Inferior parietal cortex (tissue), 1 donor: ENCODE measurements at regions not wholly inside any gene's neighbourhood (a gene's known extent, or its start where the extent isn't known, plus 50 kb on each side); places are given as distances from the start of the nearest gene placed in this dataset.

ENCODE experiments used
- DNase-seq: peaks from one replicate; pipeline ENCODE4 v3.0.0-alpha.2; 2016; ENCODE audit errors: extremely low spot score

DNA sequence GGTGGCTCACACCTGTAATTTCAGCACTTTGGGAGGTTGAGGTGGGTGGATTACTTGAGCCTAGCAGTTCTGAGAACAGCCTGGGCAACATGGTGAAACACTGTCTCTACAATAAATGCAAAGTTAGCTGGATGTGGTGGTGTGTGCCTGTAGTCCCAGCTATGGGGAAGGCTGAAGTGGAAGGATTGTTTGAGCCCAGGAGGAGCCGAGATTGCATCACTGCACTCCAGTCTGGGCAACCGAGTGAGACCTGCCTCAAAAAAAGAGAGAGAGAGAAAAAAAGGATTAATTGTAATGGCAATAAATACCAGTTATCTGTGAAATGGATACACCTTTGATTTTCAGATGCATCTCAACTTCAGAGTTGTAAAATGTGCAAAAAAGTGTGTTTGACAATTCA lies 58.8 kb downstream of the SPRY1 start:
- no peak for DNase-seq

DNA sequence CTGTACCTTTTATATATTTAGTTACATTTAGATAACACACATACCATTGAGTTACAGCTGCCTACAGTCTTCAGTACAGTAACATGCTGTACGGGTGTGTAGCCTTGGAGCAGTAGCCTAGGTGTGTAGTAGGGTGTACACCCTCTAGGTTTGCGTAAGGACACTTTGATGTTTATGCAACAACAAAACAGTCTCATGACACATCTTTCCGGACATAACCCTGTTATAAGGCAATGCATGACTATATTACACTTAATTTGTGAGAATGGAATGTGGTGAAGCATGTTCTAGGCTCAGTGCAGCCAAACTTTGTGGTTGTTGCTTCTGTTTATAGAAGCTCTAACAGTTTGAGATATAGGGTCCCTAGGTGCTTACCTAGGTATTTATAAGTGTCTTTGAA lies 65.4 kb downstream of the SPRY1 start:
- no peak for DNase-seq

DNA sequence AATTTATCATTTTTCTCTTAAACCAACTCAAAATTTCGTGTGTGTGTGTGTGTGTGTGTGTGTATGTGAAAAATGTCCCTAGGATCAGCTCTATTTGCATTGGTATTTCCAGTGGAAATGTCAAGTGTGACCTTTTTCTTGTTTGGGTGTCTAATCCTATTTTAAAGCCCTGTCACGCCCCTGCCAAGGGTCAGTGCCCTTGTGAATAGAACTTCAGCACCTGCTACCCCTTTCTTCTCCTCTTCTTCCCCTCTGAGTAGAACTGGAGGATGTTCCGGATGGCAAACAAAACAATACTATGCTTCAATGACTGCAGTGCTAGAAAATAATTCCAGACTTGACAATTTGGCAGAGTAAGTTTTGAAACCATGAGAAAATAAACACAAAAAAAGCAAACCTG lies 67.3 kb downstream of the SPRY1 start:
- no peak for DNase-seq

DNA sequence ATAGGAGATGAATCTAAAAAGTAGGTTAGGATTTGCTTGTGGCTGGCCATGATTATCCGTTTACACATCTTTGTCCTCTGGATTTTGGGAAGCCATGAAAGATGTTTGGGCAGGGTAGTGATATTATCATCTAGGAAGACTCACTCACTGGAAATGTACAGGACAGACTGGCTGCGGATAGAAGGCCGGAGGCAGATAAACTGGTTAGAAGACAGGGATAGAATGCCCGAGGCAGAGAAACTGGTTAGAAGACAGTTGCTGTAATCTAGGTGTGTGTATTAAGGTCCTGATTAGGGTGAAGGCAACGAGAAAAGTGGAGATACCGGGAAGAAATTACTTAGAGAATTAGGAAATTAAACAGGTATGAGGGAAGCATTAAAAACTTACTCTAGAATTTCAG lies 68.8 kb downstream of the SPRY1 start:
- no peak for DNase-seq

DNA sequence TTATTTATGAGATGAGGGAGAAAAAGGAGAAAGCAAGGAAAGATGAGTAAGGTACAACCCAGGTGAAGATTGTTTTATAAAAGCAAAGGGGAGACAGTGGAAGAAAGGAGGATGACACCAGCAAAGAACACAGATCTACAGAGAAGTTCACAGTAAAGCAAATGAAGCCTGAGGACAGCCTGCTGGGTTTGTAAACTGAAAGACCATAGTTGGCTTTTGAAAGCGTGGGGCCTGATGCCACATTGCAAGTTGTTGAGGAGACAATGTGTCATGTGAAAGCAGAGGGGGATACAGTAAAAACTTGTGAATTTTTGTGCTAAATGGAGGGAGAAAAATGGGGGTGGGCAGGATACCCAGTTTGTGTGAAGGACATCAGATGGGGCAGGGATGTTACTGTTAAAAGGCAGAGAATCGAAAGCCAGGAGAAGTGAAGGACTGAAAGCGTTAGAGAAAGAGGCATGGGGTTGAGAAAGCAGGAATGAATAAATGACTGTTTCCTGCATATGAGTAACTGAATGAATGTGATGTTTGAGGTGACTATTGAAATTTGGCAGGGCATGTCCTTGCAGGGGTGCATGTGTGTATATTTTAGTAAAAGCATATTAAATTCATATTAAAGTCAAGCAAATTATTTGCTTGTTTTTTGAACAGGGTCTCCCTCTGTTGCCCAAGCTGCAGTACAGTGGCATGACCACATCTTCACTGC lies 69.6 kb downstream of the SPRY1 start:
- no peak for DNase-seq

DNA sequence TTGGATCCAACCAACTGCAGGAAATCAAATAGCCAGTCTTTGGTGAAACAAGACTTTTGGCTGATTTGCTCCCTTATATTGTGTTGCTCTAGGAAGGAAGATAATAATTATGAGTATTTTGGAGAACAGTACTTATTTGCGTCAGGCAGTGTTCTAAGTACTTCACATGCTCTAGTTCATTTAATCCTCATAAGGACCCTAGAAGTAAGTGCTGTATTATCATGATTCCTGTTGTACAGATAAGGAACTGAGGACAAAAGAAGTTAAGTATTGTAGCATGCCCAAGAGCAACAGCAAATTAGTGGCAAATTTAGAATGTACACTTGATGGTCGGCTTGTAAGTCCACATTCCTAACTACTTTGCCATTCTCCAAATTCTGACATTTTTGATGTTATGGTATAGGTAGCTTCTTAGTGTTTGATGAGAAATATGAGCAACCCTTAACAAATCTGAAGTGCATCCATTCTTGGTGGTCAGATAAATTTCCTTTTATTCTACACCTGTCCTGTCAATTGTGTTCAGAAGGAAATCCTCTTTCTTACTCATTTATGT lies 72.0 kb downstream of the SPRY1 start:
- DNase-seq = no peak

DNA sequence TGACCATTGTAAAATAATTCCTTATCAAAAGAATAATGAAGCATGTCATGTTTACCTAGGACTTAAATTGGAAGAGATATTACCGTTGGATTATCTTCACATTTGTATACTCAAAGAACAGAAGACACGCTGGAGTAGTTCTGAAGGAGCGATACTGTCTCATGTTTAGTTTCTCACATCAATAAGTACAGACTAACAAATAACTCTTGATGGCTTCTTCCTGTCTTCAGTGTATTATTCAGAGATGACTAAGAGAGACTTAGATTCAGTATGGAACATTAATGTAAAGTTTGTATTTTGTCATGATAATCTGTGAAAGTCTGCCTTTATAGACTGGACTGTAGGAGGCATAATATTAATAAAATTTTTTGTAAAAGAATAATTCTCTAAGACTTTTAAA lies 72.7 kb downstream of the SPRY1 start:
- no peak for DNase-seq

DNA sequence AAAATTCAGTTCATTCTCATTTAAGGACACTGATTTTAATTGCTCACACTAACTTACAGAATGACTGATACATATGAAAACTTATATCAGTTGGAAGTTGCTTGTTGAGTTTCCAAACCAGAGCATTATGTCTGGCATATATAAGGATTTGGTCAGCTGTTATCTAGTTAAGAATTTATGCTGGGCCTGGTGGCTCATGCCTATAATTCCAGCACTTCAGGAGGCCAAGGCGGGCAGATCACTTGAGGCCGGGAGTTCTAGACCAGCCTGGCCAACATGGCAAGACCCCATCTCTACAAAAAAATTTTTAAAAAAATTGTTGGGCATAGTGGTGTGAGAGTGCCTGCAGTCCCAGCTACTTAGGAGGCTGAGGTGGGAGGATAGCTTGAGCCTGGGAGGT lies 73.1 kb downstream of the SPRY1 start:
- DNase-seq = no peak

DNA sequence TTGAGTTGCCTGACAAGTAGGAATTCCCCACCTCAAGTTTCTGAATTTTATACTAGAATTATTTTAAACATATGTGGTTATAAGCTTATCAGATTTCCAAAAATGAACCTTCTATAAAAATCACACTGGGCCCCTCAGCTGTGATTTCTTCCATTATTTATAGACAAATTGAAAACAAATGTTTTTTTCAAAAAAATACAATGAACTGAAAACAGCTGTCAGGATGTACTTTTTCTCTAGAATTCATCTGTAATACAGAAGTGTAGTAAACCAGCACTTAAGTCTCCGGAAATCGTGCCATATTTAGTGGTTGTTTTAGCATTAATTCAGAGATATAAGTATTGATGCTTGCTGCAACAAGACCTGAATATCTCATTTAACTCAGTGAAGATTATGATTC lies 74.0 kb downstream of the SPRY1 start:
- no peak for DNase-seq

DNA sequence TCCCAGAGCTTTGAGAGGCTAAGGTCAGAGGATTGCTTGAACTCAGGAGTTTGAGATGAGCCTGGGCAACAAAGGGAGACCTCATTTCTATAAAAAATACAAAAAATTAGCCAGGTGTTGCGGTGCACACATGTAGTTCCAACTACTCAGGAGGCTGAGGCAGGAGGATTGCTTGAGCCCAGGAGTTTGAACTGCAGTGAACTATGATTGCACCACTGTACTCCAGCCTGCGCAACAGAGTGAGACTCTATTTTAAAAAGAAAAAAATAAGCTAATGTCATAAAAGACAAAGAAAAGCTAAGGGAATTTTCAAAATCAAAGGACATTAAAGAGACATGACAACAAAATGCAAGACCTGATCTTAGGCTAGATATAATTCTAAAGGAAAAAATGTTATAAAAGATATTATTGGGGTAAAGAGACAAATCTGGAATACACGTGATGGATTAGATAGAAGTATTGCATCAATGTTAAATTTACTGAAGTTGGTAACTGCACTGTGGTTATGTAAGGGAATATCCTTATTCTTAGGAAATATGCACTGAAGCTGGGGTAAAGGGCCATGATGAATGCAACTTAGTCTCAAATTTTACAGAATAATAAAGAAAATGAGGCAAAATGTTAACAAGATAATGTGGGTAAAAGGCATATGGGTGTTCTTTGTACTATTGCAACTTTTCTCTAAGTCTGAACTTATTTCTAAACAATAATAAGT lies 75.2 kb downstream of the SPRY1 start:
- no peak for DNase-seq

DNA sequence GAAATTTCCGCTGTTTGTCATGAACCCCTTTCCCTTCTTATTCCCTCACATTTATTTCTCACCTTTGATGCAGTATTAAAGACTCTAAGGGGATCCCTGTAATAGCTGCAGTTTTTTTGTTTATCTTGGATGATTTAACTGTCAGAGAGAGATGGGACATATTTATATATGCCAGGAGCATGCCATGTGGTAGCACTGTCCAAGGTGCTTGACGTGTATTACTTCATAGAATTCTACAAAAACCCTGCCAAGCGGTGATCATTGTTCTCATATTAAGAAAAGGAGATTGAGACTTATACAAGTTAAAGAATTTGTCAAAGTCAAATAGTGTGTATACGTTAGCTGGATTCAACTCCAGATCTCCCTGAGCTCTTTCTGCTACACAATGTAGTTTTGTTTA lies 78.2 kb downstream of the SPRY1 start:
- no peak for DNase-seq

DNA sequence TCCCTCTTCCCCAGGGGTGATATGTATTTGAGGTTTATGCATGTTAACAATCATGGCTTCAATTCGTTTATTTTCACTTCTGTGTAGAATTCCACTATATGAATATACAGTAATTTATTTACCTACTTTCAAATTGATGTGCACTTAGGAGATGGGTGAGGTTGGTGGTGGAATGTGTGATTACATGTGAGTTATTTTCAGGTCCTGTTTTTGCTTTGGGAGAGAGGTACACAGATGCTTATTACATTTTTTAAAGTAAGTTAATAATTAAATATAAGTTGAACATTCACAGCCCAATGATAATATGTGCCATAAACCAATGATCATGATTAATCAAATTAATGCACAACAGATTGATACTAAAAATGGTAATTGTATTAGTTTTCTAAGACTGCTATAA lies 79.5 kb downstream of the SPRY1 start:
- DNase-seq = no peak

DNA sequence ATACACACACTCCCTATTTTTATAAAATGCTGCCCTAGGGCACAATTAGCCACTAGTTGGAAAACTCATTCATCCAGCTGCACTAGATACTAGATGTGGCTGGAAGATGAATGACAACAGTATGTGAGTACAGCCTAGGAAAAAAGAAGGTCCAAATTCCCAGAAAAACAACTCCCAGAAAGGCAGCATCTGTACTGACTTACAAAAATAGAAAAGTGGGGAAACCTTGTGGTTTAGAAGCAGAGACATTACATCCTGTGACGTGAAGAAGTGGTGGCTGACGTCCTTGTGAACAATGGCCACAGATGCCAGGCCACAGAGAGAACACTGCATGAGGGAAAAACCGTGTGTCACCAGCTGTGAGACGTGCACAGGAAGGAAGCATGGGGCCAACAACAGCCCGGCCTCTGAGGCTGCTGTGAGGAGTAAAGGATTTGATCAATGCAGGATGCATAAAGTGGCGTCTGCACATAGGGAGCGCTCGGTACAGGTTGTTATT lies 81.2 kb downstream of the SPRY1 start:
- no peak for DNase-seq

DNA sequence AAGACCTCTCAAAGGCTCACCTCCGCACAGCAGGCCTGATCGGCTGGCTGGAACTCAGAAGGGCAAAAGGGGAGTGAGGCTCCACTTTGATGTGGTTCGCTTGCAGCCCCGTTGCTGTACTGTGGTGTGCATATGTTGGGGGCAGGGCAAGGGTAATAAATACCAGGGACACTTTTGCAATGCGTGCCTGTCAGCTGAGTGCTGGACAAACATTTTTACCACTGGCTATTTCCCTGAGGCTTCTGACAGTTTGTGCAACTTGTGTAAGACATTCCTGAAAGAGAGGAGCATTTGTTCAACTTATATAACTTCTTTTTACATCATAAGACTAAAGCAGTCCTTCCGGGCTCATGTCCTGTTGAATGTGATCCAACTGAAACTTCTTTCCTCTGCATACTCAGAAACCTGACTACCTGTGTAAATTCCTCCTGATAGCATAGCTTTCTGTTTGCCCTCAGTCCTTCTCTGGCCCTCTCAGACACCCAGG lies 82.3 kb downstream of the SPRY1 start:
- DNase-seq = no peak

DNA sequence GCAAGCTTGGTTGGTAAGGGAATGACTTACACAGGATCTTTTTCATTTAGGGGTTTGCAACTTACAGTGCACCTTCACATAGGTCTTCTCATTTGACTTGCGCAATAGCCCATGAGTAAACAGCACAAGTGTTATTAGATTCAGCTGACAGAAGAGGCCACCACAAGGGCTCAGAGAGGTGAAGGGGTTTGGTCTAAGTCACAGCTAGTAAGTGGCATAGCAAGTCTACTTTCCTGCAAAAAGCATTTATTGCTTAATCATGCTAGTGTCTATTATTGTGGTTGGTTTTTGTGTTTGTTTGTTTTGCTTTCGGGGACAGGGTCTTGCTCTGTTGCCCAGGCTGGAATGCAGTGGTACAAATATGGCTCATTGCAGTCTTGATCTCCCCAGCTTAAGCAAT lies 83.3 kb downstream of the SPRY1 start:
- no peak for DNase-seq

DNA sequence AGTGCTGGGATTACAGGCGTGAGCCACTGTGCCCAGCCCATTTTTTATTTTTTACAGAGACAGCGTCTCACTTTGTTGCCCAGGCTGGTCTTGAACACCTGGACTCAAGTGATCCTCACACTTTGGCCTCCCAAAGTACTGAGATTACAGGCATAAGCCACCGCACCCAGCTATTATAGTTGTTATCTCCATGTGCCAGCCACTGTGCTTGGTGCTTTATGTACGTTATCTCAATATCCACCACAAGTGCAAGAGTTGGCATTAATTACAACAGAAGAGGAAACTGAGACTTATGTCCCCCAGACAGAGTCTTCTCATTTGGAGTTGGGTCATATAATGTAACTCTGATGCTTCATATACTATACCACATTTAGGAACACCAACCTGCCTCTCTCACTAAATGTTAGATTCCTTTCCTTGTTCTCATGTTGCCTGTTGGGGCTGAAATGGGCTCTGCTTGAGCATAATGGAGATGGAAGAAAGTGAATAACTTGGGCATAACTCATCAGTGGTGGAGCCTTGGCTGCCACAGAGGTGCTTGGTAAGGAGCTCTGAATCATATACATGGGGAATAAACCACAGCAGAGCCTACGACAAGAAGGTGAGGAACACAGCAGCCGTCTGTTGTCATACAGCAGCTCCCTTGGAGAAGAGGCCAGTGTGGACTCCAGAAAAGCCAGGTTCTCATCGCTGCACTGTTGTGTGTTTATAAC lies 84.3 kb downstream of the SPRY1 start:
- DNase-seq = no peak

DNA sequence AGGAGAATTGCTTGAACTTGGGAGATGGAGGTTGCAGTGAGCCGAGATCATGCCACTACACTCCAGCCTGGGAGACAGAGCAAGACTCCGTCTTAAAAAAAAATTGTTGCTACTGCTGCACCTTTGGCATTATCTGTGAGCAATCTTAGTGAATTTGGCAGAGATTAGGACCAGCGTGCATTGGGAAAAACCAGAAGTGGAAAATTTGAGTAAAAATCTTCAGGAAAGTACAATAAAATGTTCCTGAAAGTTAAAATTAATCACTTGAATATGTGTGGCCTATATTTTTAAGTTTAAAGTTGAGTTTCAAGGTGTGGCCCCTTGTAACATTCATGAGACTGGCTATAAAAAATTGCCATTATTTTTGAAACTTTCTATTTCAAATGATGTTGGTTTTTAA lies 85.1 kb downstream of the SPRY1 start:
- no peak for DNase-seq

DNA sequence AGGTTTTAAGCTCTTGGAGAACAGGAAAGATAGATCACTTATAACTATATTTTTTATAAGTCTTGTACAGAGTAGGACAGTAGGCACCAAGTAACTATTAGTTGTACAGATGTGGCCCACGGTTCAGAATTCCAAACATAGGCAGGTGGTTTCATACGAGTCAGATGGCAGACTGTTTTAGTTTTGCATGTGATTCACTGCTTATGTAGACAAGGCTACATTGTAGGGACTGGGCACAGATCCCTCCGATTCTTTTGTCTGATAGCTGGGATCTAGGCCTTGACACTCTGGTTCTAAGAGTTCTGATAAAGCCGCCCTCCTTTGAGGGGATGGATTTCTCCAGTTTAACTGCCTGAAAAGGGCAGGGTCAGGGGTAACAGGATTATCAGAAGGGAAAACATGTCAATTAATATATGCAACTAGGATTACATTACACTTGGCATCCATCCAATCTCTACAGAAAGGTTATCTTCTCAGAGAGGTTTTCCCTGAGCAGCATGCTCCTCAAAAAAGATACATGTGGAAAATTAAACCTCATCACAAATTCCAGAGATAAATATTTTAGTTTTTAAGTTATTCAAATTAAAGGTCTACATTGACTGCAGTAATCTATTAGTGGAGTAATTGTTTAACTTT lies 87.8 kb downstream of the SPRY1 start:
- no peak for DNase-seq

DNA sequence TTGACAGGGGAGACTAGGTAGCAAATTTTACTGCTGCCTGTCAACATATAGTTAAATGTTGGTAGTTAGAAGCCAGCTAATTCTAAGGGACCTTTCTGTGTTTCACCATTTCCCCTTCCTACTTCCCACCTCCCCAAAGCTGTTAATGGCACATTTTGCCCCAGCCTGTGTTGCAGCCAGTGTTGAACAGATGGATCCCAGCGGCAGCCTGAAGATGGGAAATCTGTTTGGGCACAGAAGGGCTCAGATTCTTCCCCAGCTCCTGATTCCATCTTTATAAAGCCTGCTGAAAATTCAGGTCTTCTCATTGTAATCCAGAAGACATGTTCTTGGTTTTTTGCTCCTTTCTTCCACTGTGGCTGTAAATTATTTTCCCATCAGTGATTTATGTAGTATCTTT lies 89.0 kb downstream of the SPRY1 start:
- no peak for DNase-seq

DNA sequence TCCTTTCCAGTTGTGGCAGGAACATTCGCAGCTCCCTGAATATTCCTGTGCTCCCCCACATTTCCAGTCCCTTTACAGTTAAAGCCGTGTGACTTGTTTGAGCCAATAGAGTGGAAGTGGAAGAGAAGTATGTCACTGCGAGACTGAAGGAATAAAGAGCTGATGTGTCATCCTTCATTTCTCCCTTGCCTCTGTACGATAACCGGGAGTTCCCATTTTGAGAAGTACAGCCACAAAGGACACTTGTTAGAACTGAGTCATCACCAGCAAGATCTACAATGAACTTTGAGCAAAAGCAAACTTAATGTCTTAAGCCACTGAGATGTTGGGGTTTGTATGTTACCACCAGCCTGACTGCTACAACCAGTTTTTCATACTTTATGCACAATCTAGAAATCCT lies 92.3 kb downstream of the SPRY1 start:
- no peak for DNase-seq

DNA sequence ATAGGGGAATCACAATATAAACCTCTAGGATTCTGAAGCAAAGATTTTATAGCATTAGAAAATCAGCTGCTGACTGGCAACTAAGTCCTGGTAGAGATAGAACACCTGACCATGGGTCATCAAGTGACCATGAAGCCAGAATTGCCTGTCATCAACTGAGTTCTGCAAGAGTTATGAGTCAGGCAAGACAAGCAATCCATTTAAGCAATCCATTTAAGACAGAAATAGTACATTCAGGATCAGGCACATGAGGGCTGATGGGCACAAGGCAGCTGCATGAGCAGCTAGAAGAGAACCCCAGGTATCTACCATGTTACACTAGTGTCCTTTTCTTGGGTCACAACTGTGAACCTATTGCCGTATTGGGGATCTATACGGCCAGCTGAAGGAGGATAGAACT lies 98.9 kb downstream of the SPRY1 start:
- no peak for DNase-seq

DNA sequence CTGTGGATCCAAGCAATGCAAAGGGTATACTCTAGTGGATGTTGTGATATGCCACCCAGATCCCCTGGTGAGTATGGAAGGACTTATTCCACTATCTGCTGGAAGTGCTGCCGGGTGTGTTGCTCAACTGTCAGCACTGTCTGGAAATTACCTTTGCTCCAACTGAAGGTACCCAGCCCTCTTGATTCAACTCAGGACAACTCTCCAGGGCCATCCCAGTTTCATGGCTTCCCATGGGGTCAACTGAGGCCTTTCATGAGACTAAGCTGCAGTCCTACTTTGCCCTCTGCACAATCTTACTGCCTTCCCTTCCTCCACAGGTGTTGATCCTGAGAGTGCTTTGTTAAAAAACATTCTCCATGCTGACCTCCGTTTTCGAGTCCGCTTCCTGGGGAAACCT lies 99.8 kb downstream of the SPRY1 start:
- no peak for DNase-seq
